IMR-90 (cell line): ENCODE measurements at regions not wholly inside any gene's neighbourhood (a gene's known extent, or its start where the extent isn't known, plus 50 kb on each side); places are given as distances from the start of the nearest gene placed in this dataset.

Source experiments
- ATAC-seq: fragments of 200-7000 bp; cut with Tn5 transposase; 2 replicates; pipeline ENCODE4 v1.9.1; 2020; ENCODE audit warnings: low read depth, mild to moderate bottlenecking, moderate library complexity
- BruUV-seq: library from RNA; stranded (reverse); fragments of 400-500 nt; replicated peaks from 2 replicates; lab custom pipeline; 2021; lab: Mats Ljungman, UMichigan
- CTCF ChIA-PET: fragments of 300-600 bp; formaldehyde crosslinking; extraction: SDS; loops from one replicate; lab custom pipeline; 2021; ENCODE audit warnings: antibody characterized with exemption; lab: Yijun Ruan, JAX
- POLR2A ChIA-PET: fragments of 300-600 bp; sonication (Branson Sonifier 250); formaldehyde crosslinking; loops from one replicate; lab custom pipeline; 2022; ENCODE audit warnings: antibody characterized with exemption; ENCODE audit not compliant: unreplicated experiment; lab: Charles Lee
- DNase-seq: peaks from one replicate; pipeline ENCODE4 v3.0.0; 2013
- H2AFZ ChIP-seq: replicated peaks from 2 replicates; pipeline ENCODE3; 2013; ENCODE audit warnings: low read length, mild to moderate bottlenecking; ENCODE audit not compliant: poor library complexity
- H2AK5ac ChIP-seq: 2 replicates; pipeline ENCODE4 v1.6.1; 2013; ENCODE audit warnings: low read depth, low read length, inconsistent platforms
- H2AK9ac ChIP-seq: replicated peaks from 2 replicates; pipeline ENCODE3; 2013; ENCODE audit warnings: mild to moderate bottlenecking, low read depth, low read length, moderate library complexity; ENCODE audit not compliant: poor library complexity
- H2BK120ac ChIP-seq: 2 replicates; pipeline ENCODE4 v1.6.1; 2013; ENCODE audit warnings: low read depth, low read length, inconsistent platforms
- H2BK15ac ChIP-seq: 3 replicates; pipeline ENCODE4 v1.6.1; 2013; ENCODE audit warnings: low read depth, low read length, inconsistent platforms
- H2BK20ac ChIP-seq: 2 replicates; pipeline ENCODE4 v1.6.1; 2013; ENCODE audit warnings: low read depth, mild to moderate bottlenecking, inconsistent platforms, low read length, moderate library complexity
- H2BK5ac ChIP-seq: 2 replicates; pipeline ENCODE4 v1.6.1; 2013; ENCODE audit warnings: mild to moderate bottlenecking, low read depth, low read length, inconsistent platforms; ENCODE audit not compliant: poor library complexity, severe bottlenecking
- H3K14ac ChIP-seq: replicated peaks from 2 replicates; pipeline ENCODE4 v1.6.1; 2013; ENCODE audit warnings: low read depth, low read length, inconsistent platforms
- H3K18ac ChIP-seq: 2 replicates; pipeline ENCODE4 v1.6.1; 2013; ENCODE audit warnings: low read depth, low read length, control low read depth
- H3K23ac ChIP-seq: 2 replicates; pipeline ENCODE4 v1.6.1; 2013; ENCODE audit warnings: low read depth, low read length, inconsistent platforms
- H3K27ac ChIP-seq: 2 replicates; pipeline ENCODE4 v1.5.1; 2013; ENCODE audit warnings: mild to moderate bottlenecking, control low read depth, low read length; ENCODE audit not compliant: insufficient read depth
- H3K27me3 ChIP-seq: 2 replicates; pipeline ENCODE4 v1.6.1; 2013; ENCODE audit warnings: low read length; ENCODE audit not compliant: control insufficient read depth, insufficient read depth
- H3K36me3 ChIP-seq: 2 replicates; pipeline ENCODE4 v1.6.1; 2013; ENCODE audit warnings: low read length, mixed read lengths; ENCODE audit not compliant: control insufficient read depth, insufficient read depth
- H3K4ac ChIP-seq: 2 replicates; pipeline ENCODE4 v1.6.1; 2013; ENCODE audit warnings: low read depth, low read length, inconsistent platforms
- H3K4me1 ChIP-seq: 2 replicates; pipeline ENCODE4 v1.6.1; 2013; ENCODE audit warnings: low read length, mixed read lengths; ENCODE audit not compliant: control insufficient read depth, insufficient read depth
- H3K4me2 ChIP-seq: 2 replicates; pipeline ENCODE4 v1.6.1; 2013; ENCODE audit warnings: low read depth, mild to moderate bottlenecking, control low read depth, low read length, moderate library complexity
- H3K4me3 ChIP-seq: 2 replicates; pipeline ENCODE4 v1.5.1; 2013; ENCODE audit warnings: low read depth, mild to moderate bottlenecking, control low read depth, low read length, moderate library complexity; ENCODE audit not compliant: insufficient read depth
- H3K56ac ChIP-seq: 2 replicates; pipeline ENCODE4 v1.6.1; 2013; ENCODE audit warnings: low read length, inconsistent platforms; ENCODE audit not compliant: insufficient read depth; ENCODE audit errors: extremely low read depth
- H3K79me1 ChIP-seq, 2 experiments: 2 replicates each; pipeline ENCODE4 v1.6.1; 2013; ENCODE audit warnings: low read length in 2 of 2, inconsistent platforms in 1 of 2, low read depth in 1 of 2
- H3K9ac ChIP-seq: 2 replicates; pipeline ENCODE4 v1.6.1; 2013; ENCODE audit warnings: low read depth, low read length, control low read depth
- H3K9me1 ChIP-seq: 2 replicates; pipeline ENCODE4 v1.6.1; 2013; ENCODE audit warnings: low read length, inconsistent platforms; ENCODE audit not compliant: insufficient read depth
- H3K9me3 ChIP-seq: 2 replicates; pipeline ENCODE4 v1.6.1; 2013; ENCODE audit warnings: low read length; ENCODE audit not compliant: control insufficient read depth, insufficient read depth
- H4K20me1 ChIP-seq: 2 replicates; pipeline ENCODE4 v1.6.1; 2013; ENCODE audit warnings: low read length, inconsistent platforms; ENCODE audit not compliant: insufficient read depth
- H4K5ac ChIP-seq: 2 replicates; pipeline ENCODE4 v1.6.1; 2013; ENCODE audit warnings: mild to moderate bottlenecking, low read depth, low read length, control low read depth
- H4K8ac ChIP-seq, 2 experiments: 2 replicates each; pipeline ENCODE4 v1.6.1; 2013; ENCODE audit warnings: low read depth in 2 of 2, low read length in 2 of 2, control low read depth in 1 of 2, inconsistent platforms in 1 of 2
- H4K91ac ChIP-seq: 2 replicates; pipeline ENCODE4 v1.6.1; 2013; ENCODE audit warnings: low read depth, low read length, inconsistent platforms; ENCODE audit not compliant: insufficient read depth
- CEBPB ChIP-seq: IDR thresholded peaks from 2 replicates; pipeline ENCODE4 v1.6.1; 2012; ENCODE audit warnings: low read depth, low read length, improper control_type of control experiment
- FOS ChIP-seq: fragments of 150-350 bp; IDR thresholded peaks from 2 replicates; pipeline ENCODE4 v1.6.1; 2016; ENCODE audit warnings: low read depth, low read length
- MAFK ChIP-seq: IDR thresholded peaks from 2 replicates; pipeline ENCODE4 v1.6.1; 2012; ENCODE audit warnings: low read depth, low read length, improper control_type of control experiment
- MAZ ChIP-seq: IDR thresholded peaks from 2 replicates; pipeline ENCODE4 v1.6.1; 2012; ENCODE audit warnings: low read depth, mild to moderate bottlenecking, low read length, improper control_type of control experiment, moderate library complexity, borderline replicate concordance
- MXI1 ChIP-seq: IDR thresholded peaks from 2 replicates; pipeline ENCODE4 v1.6.1; 2012; ENCODE audit warnings: low read depth, mild to moderate bottlenecking, low read length, moderate library complexity, borderline replicate concordance
- RCOR1 ChIP-seq: IDR thresholded peaks from 2 replicates; pipeline ENCODE4 v1.6.1; 2012; ENCODE audit warnings: mild to moderate bottlenecking, low read length, improper control_type of control experiment; ENCODE audit not compliant: insufficient replicate concordance
- SMC3 ChIP-seq: fragments of 150-350 bp; IDR thresholded peaks from 2 replicates; pipeline ENCODE4 v1.6.1; 2016; ENCODE audit warnings: low read depth, mild to moderate bottlenecking, antibody characterized with exemption, low read length, moderate library complexity
- WGBS, 2 experiments: methylation state at CpG; one replicate each; pipeline versions ENCODE4 v1.1.5 to v1.1.7; 2013; ENCODE audit warnings: missing lambda C conversion rate in 2 of 2; ENCODE audit not compliant: insufficient read length in 1 of 2; ENCODE audit errors: extremely low coverage in 2 of 2; 5-methylcytosine and 5-hydroxymethylcytosine counted together
- dilution Hi-C: fragments of 300-500 bp; cut with HindIII; formaldehyde crosslinking; loops from one replicate; pipeline ENCODE4 v1.14.3; 2018; ENCODE audit warnings: low sequenced_read_pairs; ENCODE audit not compliant: unreplicated experiment
- in situ Hi-C: fragments of 300-500 bp; cut with MboI; formaldehyde crosslinking; loops from 3 replicates; pipeline ENCODE4 v1.14.3; 2019; ENCODE audit warnings: low sequenced_read_pairs, inconsistent platforms, mixed read lengths
- intact Hi-C: fragments of 100-400 bp; cut with micrococcal nuclease; formaldehyde crosslinking; loops from 2 replicates; pipeline ENCODE4 v1.10.0; 2022
- TF ChIP-seq, protein P1 (sequence below): conservative IDR thresholded peaks from 2 replicates; pipeline ENCODE4 v1.5.1; 2012; ENCODE audit warnings: mild to moderate bottlenecking, low read depth, low read length, improper control_type of control experiment
- TF ChIP-seq, protein P2 (sequence below): fragments of 150-350 bp; IDR thresholded peaks from 2 replicates; pipeline ENCODE4 v1.6.1; 2017; ENCODE audit warnings: mild to moderate bottlenecking, antibody characterized with exemption, low read length, low read depth

- no peak overlapping the region for H2BK20ac ChIP-seq
- no peak overlapping the region for H4K91ac ChIP-seq
- no peaks in the 10 kb centered on the region for H3K36me3 ChIP-seq
- H3K9me3 ChIP-seq, result peaks cover 9% of the 10 kb centered on the region
- H2AK5ac ChIP-seq, result no peak overlapping the region
- no peak overlapping the region for H2BK120ac ChIP-seq
- ChIA-PET CTCF (no interaction called here), POLR2A (no interaction called here)
- H2BK15ac ChIP-seq, result no peak overlapping the region
- no peaks in the 10 kb centered on the region for H3K27me3 ChIP-seq
- DNase-seq (no peak), ATAC-seq (no peak)
- dilution Hi-C loops, result no loop called here
- H3K9me1 ChIP-seq, result no peaks in the 10 kb centered on the region
- no peak overlapping the region for H3K18ac ChIP-seq
- H3K4me3 ChIP-seq, result no peak overlapping the region
- no peak overlapping the region for H3K27ac ChIP-seq
- no peak overlapping the region for H3K23ac ChIP-seq
- H2BK5ac ChIP-seq, result no peak overlapping the region
- no peak overlapping the region for H3K9ac ChIP-seq
- H3K4ac ChIP-seq, result no peak overlapping the region
- no peak overlapping the region for H4K5ac ChIP-seq
- H3K14ac ChIP-seq, result no peak overlapping the region
- in situ Hi-C loops, result no loop called here
- H2AFZ ChIP-seq, result no peak overlapping the region
- 80% methylated on average over 1 of the region's 1 CpG; no CpG with 5 or more reads in 1 of the 2 experiments for WGBS, 2 experiments
- no peak overlapping the region for H4K8ac ChIP-seq
- BruUV-seq, result no TSS peak
- no peak for TF ChIP-seq MAFK
- TF ChIP-seq MXI1, result no peak
- TF ChIP-seq, protein P1, sequence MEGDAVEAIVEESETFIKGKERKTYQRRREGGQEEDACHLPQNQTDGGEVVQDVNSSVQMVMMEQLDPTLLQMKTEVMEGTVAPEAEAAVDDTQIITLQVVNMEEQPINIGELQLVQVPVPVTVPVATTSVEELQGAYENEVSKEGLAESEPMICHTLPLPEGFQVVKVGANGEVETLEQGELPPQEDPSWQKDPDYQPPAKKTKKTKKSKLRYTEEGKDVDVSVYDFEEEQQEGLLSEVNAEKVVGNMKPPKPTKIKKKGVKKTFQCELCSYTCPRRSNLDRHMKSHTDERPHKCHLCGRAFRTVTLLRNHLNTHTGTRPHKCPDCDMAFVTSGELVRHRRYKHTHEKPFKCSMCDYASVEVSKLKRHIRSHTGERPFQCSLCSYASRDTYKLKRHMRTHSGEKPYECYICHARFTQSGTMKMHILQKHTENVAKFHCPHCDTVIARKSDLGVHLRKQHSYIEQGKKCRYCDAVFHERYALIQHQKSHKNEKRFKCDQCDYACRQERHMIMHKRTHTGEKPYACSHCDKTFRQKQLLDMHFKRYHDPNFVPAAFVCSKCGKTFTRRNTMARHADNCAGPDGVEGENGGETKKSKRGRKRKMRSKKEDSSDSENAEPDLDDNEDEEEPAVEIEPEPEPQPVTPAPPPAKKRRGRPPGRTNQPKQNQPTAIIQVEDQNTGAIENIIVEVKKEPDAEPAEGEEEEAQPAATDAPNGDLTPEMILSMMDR, result no peak
- no peak for TF ChIP-seq MAZ
- no peak for TF ChIP-seq SMC3
- TF ChIP-seq RCOR1, result no peak
- TF ChIP-seq, protein P2, sequence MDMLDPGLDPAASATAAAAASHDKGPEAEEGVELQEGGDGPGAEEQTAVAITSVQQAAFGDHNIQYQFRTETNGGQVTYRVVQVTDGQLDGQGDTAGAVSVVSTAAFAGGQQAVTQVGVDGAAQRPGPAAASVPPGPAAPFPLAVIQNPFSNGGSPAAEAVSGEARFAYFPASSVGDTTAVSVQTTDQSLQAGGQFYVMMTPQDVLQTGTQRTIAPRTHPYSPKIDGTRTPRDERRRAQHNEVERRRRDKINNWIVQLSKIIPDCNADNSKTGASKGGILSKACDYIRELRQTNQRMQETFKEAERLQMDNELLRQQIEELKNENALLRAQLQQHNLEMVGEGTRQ, result no peak
- TF ChIP-seq FOS, result no peak
- no peak for TF ChIP-seq CEBPB
- H3K79me1 ChIP-seq, result no peaks in the 10 kb centered on the region
- no peak overlapping the region for H3K56ac ChIP-seq
- no peak overlapping the region for H3K4me2 ChIP-seq
- H2AK9ac ChIP-seq, result no peak overlapping the region
- intact Hi-C loops, result no loop called here
- no peaks in the 10 kb centered on the region for H4K20me1 ChIP-seq
- H3K4me1 ChIP-seq, result no peaks in the 10 kb centered on the region
These were observed 112.4 kb upstream of the RAI14 start for GRCh38 chr5:34543687-34544086.
